Left ventricle myocardium inferior (tissue), 1 donor: ENCODE measurements at regions not wholly inside any gene's neighbourhood (a gene's known extent, or its start where the extent isn't known, plus 50 kb on each side); places are given as distances from the start of the nearest gene placed in this dataset.

Experiments used
- DNase-seq: peaks from one replicate; pipeline ENCODE4 v3.0.0-alpha.2; 2020
- H3K27ac ChIP-seq: fragments of 200-600 bp; replicated peaks from 2 replicates; pipeline ENCODE4 v1.8.0; 2021
- H3K27me3 ChIP-seq: fragments of 200-600 bp; 2 replicates; pipeline ENCODE4 v1.8.0; 2021; ENCODE audit warnings: low read depth
- H3K36me3 ChIP-seq: fragments of 200-600 bp; 2 replicates; pipeline ENCODE4 v1.8.0; 2021
- H3K4me1 ChIP-seq: fragments of 200-600 bp; 2 replicates; pipeline ENCODE4 v1.8.0; 2021
- H3K4me3 ChIP-seq: fragments of 200-600 bp; 2 replicates; pipeline ENCODE4 v1.8.0; 2021; ENCODE audit warnings: mild to moderate bottlenecking, moderate library complexity
- H3K9me3 ChIP-seq: fragments of 200-600 bp; replicated peaks from 2 replicates; pipeline ENCODE4 v1.8.0; 2021
- intact Hi-C: fragments of 100-400 bp; cut with micrococcal nuclease; formaldehyde crosslinking; loops from one replicate; pipeline ENCODE4 v1.11.0; 2022
- TF ChIP-seq, protein P1 (sequence below): fragments of 200-600 bp; IDR thresholded peaks from 2 replicates; pipeline ENCODE4 v1.8.0; 2021; ENCODE audit warnings: antibody characterized with exemption, mild to moderate bottlenecking, borderline replicate concordance
- donor health status: DM: no; HTN: yes; CAD: no; lungs with severe emphysema.

DNA sequence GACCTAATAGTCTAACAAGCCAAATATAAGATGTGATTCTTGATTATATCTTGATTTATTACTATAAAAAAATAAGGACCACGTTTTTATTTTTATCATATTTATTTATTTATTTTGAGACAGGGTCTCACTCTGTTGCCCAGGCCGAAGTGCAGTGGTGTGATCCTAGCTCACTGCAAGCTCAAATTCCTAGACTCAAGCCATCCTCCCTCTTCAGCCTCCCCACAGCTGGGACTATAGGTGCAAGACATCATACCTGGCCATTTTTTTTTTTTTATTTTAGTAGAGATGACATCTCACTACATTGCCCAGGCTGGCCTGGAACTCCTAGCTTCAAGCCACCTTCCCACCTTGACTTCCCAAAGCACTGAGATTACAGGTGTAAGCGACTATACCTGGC is 61.0 kb upstream of the LARP1 start:
- H3K4me3 ChIP-seq = no peak overlapping the region
- no peak overlapping the region for H3K27ac ChIP-seq
- DNase-seq = no peak
- H3K27me3 ChIP-seq = peaks cover 6% of the 10 kb centered on the region
- peaks cover 28% of the 10 kb centered on the region for H3K4me1 ChIP-seq
- TF ChIP-seq, protein P1, sequence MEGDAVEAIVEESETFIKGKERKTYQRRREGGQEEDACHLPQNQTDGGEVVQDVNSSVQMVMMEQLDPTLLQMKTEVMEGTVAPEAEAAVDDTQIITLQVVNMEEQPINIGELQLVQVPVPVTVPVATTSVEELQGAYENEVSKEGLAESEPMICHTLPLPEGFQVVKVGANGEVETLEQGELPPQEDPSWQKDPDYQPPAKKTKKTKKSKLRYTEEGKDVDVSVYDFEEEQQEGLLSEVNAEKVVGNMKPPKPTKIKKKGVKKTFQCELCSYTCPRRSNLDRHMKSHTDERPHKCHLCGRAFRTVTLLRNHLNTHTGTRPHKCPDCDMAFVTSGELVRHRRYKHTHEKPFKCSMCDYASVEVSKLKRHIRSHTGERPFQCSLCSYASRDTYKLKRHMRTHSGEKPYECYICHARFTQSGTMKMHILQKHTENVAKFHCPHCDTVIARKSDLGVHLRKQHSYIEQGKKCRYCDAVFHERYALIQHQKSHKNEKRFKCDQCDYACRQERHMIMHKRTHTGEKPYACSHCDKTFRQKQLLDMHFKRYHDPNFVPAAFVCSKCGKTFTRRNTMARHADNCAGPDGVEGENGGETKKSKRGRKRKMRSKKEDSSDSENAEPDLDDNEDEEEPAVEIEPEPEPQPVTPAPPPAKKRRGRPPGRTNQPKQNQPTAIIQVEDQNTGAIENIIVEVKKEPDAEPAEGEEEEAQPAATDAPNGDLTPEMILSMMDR = no peak
- H3K36me3 ChIP-seq = no peaks in the 10 kb centered on the region
- H3K9me3 ChIP-seq = no peaks in the 10 kb centered on the region
- intact Hi-C loops = no loop called here

DNA sequence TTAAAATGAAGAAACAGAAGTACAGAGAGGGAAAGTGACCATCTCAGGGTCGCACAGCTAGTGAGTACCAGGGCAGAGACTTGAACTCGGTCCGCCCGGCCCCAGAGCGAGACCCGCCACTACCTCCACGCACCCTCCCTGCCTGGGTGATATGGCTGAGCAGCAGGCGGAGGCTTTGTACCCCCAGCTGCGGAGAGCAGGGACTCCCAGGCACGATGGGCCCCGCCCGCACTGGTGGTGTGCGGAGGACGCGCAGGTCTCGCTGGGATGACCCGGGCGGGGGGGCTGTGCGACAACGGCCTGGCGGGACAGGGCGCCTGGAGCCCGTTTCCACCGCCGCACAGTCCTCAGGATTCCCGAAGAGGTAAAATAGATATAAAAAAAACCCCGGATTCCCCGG is 64.7 kb upstream of the LARP1 start:
- DNase-seq = no peak
- no peak overlapping the region for H3K4me3 ChIP-seq
- H3K27me3 ChIP-seq = peaks cover 6% of the 10 kb centered on the region
- TF ChIP-seq, protein P1 = no peak
- peaks cover 13% of the 10 kb centered on the region for H3K4me1 ChIP-seq
- H3K36me3 ChIP-seq = no peaks in the 10 kb centered on the region
- peak overlapping the region; percentile 88 for H3K27ac ChIP-seq
- no peaks in the 10 kb centered on the region for H3K9me3 ChIP-seq
- intact Hi-C loops = no loop called here

DNA sequence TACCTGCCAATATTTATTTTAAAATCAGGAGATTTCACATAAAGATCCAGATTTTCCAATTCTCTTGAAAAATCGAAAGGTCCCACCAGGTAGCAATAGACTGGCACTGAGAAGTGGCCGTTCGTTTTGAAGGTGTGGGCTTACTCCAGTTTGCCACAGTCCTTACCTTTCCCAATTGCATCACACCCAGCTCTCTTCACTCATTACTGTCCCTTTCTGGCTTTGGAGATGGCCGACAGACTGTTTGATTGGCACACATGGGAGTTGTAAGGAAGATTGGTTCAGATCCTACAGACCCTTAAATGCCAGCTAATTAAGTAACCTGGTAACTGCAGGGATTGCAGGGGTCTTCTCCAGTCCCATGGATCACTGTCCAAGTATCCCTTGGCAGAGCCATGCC is 68.7 kb upstream of the LARP1 start:
- DNase-seq = no peak
- Histone ChIP-seq H3K4me1 (peaks cover 18% of the 10 kb centered on the region), H3K36me3 (no peaks in the 10 kb centered on the region), H3K27me3 (peaks cover 4% of the 10 kb centered on the region), H3K27ac (no peak overlapping the region), H3K9me3 (no peaks in the 10 kb centered on the region), H3K4me3 (no peak overlapping the region)
- TF ChIP-seq, protein P1 = no peak
- intact Hi-C loops = no loop called here

DNA sequence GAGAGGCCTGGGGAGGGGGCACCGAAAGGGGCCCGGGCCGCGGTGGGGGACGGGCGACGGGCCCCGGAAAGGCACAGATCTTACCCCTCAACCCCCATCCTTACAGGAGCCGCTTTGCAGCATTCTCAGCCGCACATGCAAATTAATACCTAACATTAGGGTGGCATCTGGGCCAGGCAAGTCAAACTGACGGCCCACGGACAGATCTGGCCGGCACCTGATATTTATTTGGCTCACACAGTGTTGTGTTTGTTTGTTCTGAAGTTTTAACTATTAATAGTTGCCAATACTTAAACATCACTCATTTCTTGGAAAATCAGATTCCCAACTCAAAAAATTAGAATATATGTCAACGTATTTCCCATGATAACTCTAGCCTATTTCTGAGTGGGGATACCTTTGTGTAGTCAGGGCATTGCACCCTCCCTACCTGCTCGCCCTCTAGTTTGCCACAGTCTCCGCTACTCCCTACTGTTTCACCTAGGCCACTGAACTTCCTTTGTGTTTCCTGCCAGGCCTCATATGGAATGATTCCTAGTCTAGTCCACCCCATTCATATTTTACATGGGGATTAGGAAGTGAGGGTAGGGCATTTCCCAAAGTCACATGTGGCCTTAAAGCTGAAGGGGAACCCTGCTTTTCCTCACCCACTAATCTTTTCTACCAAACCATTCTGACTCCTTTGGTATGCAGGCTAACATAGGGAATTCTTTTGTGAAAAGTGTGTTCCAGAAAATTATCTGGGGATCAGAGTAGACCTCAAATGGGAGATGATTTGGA is 71.9 kb upstream of the LARP1 start:
- H3K9me3 ChIP-seq = no peaks in the 10 kb centered on the region
- peak overlapping the region; percentile 91 for H3K27ac ChIP-seq
- no peaks in the 10 kb centered on the region for H3K36me3 ChIP-seq
- peak overlapping the region; percentile 71 for H3K4me3 ChIP-seq
- peaks cover 18% of the 10 kb centered on the region for H3K4me1 ChIP-seq
- no peaks in the 10 kb centered on the region for H3K27me3 ChIP-seq
- TF ChIP-seq, protein P1 = no peak
- intact Hi-C loops = no loop called here
- DNase-seq = no peak

DNA sequence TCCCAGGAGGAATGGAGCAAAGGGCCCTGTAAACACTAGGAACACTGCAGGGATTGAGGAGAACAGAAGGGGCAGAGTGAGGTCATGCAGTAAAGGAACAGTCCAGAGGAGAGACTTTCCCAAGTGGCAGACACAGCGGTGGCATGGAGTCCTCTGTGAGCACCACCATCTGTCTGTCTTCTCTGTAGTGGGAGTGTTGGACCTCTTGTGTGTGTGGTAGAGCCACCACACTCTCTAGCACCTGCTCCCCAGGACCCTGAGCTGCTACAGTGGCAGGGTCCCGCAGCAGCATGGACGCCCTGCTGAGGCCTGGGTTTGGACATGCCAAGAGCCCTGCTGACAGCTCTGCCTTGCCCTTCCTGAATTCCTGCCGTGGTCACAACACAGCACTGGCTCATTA is 75.7 kb upstream of the LARP1 start:
- Histone ChIP-seq H3K27me3 (no peaks in the 10 kb centered on the region), H3K4me1 (peaks cover 25% of the 10 kb centered on the region), H3K4me3 (no peak overlapping the region), H3K36me3 (no peaks in the 10 kb centered on the region), H3K27ac (no peak overlapping the region), H3K9me3 (no peaks in the 10 kb centered on the region)
- TF ChIP-seq, protein P1 = no peak
- intact Hi-C loops = no loop called here
- no peak for DNase-seq
